PFSK-1 (cell line): ENCODE measurements at regions not wholly inside any gene's neighbourhood (a gene's known extent, or its start where the extent isn't known, plus 50 kb on each side); places are given as distances from the start of the nearest gene placed in this dataset.

Source experiments
- POLR2AphosphoS5 ChIP-seq: IDR thresholded peaks from 2 replicates; pipeline ENCODE4 v1.6.1; 2012; ENCODE audit warnings: low read depth, mild to moderate bottlenecking, control low read depth, low read length, moderate library complexity
- TAF1 ChIP-seq: IDR thresholded peaks from 2 replicates; pipeline ENCODE4 v1.6.1; 2012; ENCODE audit warnings: low read length, control low read depth, borderline replicate concordance; ENCODE audit not compliant: insufficient read depth

- TF ChIP-seq POLR2AphosphoS5 (no peak), TAF1 (no peak)
These were observed 265.9 kb downstream of the NUP35 start for GRCh38 chr2:183390109-183390508.
